NCI-H1417 (cell line): ENCODE measurements at regions not wholly inside any gene's neighbourhood (a gene's known extent, or its start where the extent isn't known, plus 50 kb on each side); places are given as distances from the start of the nearest gene placed in this dataset.
A peak's percentile ranks its signal among the peaks of the same experiment; 100 is the strongest.

Experiments used
- DNase-seq, 3 experiments: peaks; one replicate each; lab custom pipeline; 2025; lab: John Stamatoyannopoulos, UW

DNA sequence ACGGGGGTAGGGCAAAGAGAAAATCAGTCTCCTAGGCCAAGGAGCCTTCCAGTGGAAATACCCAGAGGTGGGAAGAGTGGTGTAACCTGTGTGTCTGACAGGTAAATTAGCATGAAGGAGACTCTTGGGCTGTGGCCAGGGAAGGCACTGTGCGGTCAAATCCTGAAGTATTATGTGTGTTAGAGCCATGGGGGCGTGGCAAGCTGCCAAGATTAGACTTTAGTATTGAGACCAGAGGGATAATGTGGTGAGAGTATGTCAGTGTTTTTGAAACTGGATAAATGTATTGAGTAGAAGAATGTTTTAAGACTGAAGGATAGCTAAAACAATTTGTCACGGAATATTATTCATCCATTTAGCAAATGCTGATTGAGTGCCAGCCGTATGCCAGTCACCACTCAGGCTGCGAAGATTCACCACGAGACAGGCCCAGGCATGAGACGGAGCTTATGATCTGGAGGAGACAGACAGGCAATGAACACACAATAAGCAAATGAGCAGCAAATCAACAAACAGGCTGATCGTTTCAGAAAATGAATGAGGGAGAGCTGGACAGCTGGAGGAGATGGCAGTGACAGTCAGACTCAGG, 445.9 kb downstream of the MCTP2 start:
- peak in 2 of 3 experiments; percentile 39 to 82 for DNase-seq

DNA sequence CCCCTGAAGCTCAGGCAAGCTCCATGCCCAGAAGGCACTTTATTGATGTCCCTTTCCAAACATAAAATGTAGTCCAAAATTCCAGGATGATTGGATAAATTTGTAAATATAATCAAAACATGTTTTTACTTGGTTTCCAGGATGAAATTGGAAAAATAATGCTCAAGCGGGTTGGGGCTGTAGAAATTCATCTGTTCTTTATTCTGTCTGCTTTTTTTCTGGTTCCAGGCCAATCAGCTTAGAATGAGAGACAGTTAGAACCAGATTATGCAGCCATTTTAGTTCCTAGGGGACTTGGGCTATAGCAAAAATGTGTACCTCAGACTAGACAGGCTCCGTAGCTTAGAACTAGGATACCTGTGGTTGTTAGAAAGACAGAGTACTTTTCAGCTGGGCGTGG, 450.8 kb downstream of the MCTP2 start:
- no peak for DNase-seq

GRCh38 chr15:94683902-94684301, 452.5 kb downstream of the MCTP2 start:
- no peak for DNase-seq

GRCh38 chr15:94691169-94691568, 459.8 kb downstream of the MCTP2 start:
- no peak for DNase-seq

DNA sequence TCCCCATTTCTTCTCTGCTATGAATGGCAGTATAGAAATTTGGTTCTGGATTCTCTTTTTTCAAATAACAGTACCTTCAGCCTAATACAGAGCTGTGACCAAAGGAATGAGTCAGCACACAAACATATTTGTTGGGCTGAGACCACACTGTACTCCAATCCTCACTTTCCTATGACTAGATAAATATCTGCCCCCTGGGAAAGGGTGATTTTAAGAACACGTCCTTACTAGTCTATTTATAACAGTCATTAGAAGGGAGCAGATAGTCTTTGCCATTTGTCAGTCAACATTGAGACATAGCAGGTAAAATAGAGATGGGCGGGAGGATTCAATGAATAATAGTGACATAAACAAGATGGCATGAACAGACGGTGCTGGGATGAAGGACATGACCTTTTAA, 461.3 kb downstream of the MCTP2 start:
- no peak for DNase-seq

GRCh38 chr15:94700211-94700610, 468.9 kb downstream of the MCTP2 start:
- DNase-seq: no peak

DNA sequence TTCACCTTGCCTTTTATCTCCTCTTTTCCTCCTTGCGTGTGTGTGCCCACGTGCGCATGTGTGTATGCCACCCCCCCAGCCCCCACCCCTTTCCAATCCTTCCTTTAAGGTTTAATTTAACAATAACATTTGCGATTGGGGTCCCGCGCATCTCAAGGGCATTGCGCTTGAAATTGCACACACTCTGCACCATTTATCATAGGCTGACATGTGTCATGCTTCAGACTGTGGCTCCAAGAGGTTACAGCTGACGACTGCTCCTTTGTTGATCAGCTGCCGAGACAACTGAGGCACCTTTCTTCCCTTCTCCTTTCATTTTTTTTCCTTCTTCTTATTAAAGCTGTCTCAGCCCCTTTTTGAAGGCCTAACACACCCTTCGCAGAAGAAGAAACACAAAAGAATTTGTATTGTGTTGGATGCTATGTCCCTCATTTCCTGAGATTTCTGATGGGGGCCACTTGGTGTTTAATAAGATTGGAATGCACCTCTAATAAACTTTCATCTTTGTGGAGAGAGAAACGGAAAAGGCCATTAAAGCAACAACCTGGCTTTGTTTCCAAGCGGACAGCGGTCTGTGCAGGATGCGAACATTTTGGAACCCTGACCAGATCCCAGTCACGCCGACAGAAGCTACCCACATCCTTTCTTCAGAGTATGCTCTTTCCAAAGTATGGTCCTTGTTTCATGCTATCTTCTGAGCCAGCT, 470.1 kb downstream of the MCTP2 start:
- no peak for DNase-seq

DNA sequence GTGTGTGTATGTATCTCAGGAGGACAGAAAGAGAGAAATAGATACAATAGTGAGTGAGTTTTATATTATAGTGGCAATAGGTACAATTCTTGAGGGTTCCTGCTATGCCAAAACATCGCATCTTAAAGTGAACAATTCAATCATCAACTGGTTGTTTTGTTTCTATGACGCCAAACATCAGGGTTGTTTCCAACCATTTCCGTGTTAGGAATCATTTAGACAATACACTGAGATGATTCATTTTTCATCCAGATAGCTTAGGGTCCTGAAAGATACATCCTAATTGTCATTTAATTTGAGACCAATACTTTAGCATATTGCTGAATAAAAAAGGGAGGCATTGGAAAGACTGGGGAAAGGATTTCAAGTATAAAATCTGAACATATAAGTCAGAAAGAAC, 472.2 kb downstream of the MCTP2 start:
- DNase-seq: peak in 1 of 3 experiments; percentile 16

- DNase-seq: peak in 1 of 3 experiments; percentile 37
Observed at GRCh38 chr15:94704421-94704820, 473.1 kb downstream of the MCTP2 start.

DNA sequence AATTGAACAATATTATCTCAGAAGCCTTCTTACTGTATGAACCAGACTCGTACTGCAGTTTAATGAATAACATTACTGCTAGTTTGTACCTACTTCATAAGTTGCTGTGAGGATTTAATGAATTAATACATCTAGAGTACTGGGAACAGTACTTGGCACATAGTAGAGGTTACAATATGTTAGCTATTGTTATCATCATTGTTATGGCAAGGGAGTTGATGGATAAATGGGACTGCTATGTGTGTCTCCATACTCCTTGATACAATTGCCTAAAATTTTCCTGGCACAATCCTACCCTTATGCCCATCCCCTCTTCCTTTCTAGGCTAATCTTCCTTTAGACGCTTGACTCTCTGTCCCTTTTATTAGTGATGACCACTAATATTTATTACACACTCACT, 473.6 kb downstream of the MCTP2 start:
- no peak for DNase-seq

DNA sequence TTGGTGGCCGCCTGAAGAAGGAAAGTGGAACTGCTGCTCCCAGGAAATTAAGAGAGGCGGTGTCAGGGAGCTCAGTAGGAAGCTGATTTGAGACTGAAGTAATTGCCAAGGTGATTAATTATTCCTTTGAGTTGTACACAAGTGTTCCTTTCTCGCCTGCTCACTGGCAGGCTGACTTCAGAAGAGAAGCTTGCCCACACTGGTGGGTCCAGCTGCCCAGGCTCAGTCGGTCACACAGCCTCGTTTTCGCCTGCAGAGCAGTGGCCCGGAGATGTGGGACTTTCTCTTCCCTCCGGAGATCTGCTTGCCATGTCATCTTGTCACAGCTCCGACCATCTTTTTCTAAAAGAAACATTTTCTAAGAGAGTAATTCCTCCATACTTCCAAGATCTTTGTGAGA, 478.0 kb downstream of the MCTP2 start:
- no peak for DNase-seq

- peak in 1 of 3 experiments; percentile 65 for DNase-seq
Observed at GRCh38 chr15:94722024-94722636, 490.8 kb downstream of the MCTP2 start.

- peak in 2 of 3 experiments; percentile 6 to 67 for DNase-seq
Observed at GRCh38 chr15:94723801-94724200, 492.4 kb downstream of the MCTP2 start.

GRCh38 chr15:94731286-94731685, 499.9 kb downstream of the MCTP2 start:
- no peak for DNase-seq

DNA sequence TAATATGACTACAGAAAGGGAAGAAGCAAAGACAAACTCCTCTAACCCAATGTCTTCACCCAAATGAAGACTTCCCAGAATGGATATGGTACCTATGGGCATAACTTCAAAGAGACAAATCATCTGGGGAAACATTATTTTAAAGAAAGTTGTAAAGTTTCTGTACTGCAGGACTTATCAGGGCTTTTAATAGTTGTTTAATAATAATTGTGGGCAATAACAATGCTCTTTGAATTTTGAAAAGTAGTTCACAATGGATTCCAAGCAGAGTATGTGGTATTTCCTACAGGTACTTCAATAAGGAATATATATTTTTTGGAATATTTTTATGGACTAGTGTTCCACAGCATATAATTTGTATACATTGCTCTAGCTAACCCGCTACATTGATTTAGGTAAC, 503.1 kb downstream of the MCTP2 start:
- no peak for DNase-seq

DNA sequence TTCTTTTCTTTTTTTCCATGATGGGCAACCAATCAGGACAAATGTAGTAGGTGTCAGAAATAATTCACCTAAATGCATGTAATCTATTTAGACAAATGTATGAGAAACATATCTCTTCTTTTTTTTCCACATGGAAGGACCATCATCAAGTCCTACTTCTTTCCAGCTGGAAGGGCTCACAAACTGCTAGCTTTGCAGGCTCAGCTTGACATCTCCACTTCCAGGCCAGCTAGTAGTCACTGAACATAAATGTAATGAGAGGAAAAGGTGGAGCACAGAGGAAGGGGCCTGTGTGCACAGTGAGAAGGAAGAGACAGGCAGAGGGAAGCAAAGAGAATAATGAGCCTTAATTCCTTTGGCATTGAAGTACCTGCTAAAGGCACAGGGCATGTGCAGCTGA, 504.9 kb downstream of the MCTP2 start:
- no peak for DNase-seq

DNA sequence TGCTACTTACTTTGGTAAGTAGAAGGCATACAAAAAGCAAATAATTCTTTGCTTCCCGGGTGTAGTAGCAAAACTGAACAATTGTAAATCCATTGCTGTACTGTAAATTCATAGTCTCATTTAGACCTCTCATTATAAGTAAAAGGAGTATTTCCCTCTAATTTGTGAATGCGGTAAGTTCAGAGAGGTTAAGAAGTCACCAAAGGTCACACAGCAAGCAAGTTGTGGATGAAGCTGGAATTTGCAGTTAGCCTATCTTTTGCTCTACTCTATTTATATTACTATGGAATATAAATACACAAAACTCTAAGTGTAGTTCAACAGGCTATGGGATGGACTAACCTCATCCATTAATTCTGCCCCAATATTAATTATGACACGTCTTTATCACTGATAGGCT, 508.3 kb downstream of the MCTP2 start:
- no peak for DNase-seq

GRCh38 chr15:94740469-94740868, 509.1 kb downstream of the MCTP2 start:
- no peak for DNase-seq

- no peak for DNase-seq
Observed at GRCh38 chr15:94743668-94744067, 512.3 kb downstream of the MCTP2 start.

- peak in 1 of 3 experiments; percentile 27 for DNase-seq
Observed at GRCh38 chr15:94744080-94744793, 512.9 kb downstream of the MCTP2 start.

GRCh38 chr15:94745371-94745770, 514.0 kb downstream of the MCTP2 start:
- no peak for DNase-seq

GRCh38 chr15:94747510-94747909, 516.1 kb downstream of the MCTP2 start:
- no peak for DNase-seq
